Gastrocnemius medialis (tissue), 4 donors: ENCODE measurements at regions not wholly inside any gene's neighbourhood (a gene's known extent, or its start where the extent isn't known, plus 50 kb on each side); places are given as distances from the start of the nearest gene placed in this dataset.

Source experiments
- CTCF ChIP-seq, 5 experiments: fragments of 450-650 bp in 3 of 5; fragments of 200-600 bp in 2 of 5; sonication (generic) in 2 of 5; IDR thresholded peaks in 4 of 5; conservative IDR thresholded peaks in 1 of 5; 1 replicate in 4 of 5; 2 replicates in 1 of 5; pipeline ENCODE4 v1.5.1; 2016 to 2019; ENCODE audit warnings: antibody characterized with exemption in 5 of 5, mild to moderate bottlenecking in 3 of 5, moderate library complexity in 3 of 5
- POLR2A ChIP-seq, 2 donors: fragments of 450-650 bp; IDR thresholded peaks; one replicate each; pipeline ENCODE4 v1.6.1; 2017; ENCODE audit warnings: antibody characterized with exemption in 2 of 2, mild to moderate bottlenecking in 2 of 2, moderate library complexity in 2 of 2

- no peak for TF ChIP-seq CTCF (IDR thresholded peaks at IDR 0.05 in 4 of 5, conservative IDR thresholded peaks at IDR 0.05 in 1 of 5)
- no peak for TF ChIP-seq POLR2A (IDR thresholded peaks at IDR 0.05)
These were observed 642.6 kb upstream of the CDH8 start for GRCh38 chr16:62678796-62679195.
